Urothelium cell line (cell line): ENCODE measurements at regions not wholly inside any gene's neighbourhood (a gene's known extent, or its start where the extent isn't known, plus 50 kb on each side); places are given as distances from the start of the nearest gene placed in this dataset.

Experiments
- DNase-seq: peaks from one replicate; pipeline ENCODE4 v3.0.0; 2011; ENCODE audit warnings: low spot score, mixed read lengths
- FAIRE-seq: peaks from 2 replicates; lab custom pipeline; 2011; peaks lifted over from hg19 to GRCh38; lab: Jason Lieb, UNC

GRCh38 chr1:212557739-212558692 lies 50.5 kb upstream of the ATF3 start:
- no peak for FAIRE-seq
- peak; percentile 59 for DNase-seq

GRCh38 chr1:212558693-212559480 lies 49.7 kb upstream of the ATF3 start:
- FAIRE-seq (peak; percentile 85), DNase-seq (peak; percentile 92)
